HG02678 (cell line): ENCODE measurements at regions not wholly inside any gene's neighbourhood (a gene's known extent, or its start where the extent isn't known, plus 50 kb on each side); places are given as distances from the start of the nearest gene placed in this dataset.

ENCODE experiments used
- ATAC-seq: cut with Tn5 transposase; IDR thresholded peaks from one replicate; pipeline ENCODE4 v1.9.1; 2021; ENCODE audit warnings: mild to moderate bottlenecking, moderate library complexity; ENCODE audit not compliant: unreplicated experiment

DNA sequence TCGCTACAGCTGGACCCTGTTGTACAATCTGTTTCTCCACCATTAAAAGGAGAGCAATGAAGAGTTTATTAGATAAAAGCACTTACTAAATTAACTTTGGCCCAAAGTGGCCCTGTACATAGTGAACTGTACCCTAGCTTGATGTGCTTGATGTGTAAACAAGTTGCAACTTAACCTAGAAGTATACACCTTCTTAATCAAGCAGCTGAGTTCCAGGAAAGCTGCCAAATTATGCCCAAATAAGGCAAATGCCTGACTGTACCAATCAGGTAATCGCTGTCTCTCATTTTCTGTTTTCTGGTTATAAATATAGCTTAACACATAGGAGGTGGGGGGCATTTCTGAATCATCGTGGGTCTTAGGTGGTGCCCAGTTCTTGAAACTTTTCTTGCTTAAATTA lies 704.8 kb upstream of the CBLB start:
- no peak for ATAC-seq

DNA sequence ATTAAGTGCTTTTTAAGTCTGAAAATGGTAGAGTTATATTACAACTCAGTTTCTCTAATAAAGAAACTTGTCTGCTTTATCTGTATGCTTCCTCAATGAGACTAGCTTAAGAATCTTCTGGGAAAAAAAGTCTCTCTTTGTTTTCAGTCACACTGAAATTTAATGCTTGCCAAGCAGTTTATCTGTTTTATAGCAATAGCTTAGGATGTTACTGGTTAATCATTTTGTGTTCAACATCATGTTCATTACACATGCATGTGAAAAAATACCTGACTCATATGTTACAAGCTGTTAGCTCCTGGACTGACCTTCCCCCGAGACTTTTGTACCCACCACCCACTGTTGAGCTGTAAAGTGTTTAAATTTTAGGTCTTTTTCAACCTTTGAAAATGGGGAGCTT lies 706.2 kb upstream of the CBLB start:
- ATAC-seq: no peak

DNA sequence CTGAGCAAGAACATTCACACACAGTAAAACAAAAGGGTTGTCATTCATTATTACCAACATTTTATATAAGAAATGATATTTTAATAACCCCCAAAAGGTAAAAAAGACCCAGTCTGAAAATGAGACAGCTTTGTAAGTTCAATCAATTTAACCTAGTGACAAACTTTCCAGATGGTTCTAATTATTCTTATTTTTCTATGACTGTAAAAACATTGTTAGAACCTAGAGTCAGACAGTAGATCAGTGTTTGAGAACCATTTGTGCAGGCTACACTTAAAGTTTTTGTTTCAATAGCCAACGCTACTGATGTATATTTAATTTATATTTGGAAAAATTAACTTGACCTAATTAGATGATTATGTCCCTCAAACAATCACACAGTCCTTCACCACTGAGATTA lies 708.4 kb upstream of the CBLB start:
- ATAC-seq: no peak

DNA sequence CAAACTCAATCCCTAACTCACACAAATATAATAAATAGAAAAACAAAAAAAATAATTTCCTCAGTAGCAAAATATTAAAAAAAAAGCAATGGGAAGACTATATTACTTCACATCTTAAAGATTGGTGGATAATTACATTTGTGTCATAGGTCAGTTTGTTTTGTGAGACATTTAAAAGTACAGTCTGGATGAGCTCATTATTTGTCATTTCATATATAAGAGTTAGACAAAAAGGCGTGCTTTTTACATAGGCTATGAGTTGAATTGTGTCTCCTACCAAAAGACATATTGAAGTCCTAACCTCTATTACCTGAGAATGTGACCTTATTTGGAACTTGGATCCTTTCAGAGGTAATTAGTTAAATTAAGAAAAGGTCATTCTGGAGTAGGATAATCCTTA lies 710.1 kb upstream of the CBLB start:
- ATAC-seq: no peak

DNA sequence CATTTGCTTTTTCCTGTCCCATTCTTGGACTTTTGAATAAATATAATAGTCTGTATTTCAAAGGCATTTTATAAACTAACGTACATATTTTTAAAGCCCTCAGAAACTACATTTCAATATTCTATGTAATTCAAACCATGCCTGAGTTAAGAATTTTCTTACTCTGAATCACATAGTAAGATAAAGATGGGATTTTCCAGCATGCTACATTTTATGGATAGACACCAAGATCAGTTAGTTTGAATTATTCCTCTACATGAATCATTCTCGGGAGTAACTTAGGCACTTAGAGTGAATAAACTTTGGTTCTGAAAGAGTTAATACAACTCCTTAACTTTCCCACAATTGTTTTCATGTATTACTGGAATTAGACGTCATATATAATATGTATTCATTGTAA lies 713.3 kb upstream of the CBLB start:
- ATAC-seq: no peak

DNA sequence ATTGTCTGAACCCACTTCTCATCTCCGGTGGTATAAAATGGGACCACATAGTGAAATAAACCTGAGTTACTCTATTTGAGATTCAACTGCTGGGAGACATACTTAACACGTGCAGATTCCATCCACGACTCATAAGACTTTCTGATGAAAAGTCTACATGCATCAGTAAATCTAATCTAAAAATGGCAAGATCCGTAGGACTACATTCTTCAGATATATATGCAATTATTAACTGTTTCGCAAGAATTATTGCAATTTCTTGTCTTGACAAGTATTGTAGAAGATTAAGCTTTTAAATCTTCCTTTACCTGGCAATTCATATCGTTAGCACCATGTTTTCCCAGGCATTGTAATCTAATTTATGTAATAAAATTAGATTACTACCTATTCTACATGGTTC lies 718.7 kb upstream of the CBLB start:
- ATAC-seq: no peak

DNA sequence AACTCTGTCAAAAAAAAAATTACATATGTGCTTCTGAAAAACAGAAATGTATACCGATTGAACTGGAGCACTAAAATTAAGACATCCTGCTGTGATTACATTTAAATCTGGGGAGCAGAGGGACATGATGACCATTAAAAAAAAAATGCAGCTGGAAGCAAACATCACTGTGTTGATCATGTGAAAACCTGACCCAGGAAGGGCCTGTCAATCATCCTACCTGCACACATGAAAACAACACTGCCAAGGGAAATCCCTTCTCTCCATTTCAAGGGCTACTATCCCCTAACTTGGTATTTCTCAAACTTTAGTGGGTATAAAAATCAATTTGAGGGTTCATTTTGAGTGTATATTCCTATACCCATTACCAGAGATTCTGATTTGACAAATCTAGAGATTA lies 719.9 kb upstream of the CBLB start:
- ATAC-seq: no peak

DNA sequence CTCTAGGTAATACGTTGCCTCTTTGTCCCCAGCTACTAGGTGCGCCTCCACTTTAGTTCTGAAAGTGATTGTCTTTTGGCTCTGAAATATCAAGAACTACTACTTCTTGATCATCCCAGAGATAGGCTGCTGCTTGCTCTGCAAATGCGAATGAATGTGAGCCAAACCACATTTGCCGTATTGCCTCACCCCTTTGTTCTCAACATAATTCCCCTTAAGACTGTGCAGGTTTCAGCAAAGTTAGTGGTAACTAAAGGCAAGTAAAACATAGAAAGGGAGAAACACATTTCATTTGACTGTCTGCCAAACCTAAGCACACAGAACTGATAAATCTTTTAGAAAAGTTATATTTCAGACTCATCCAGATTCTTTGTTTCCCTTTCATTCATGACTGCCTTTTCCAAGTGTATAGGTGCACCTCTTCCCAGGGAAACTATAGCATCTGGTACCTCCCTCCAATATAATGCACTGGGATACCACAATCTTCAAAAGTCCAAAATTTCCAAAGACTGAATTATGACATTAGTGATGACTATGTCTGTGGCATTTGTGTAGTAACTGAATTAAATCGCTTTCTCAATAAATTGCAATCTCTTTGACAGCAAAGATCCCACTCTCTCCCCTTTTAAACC lies 720.6 kb upstream of the CBLB start:
- ATAC-seq: no peak

DNA sequence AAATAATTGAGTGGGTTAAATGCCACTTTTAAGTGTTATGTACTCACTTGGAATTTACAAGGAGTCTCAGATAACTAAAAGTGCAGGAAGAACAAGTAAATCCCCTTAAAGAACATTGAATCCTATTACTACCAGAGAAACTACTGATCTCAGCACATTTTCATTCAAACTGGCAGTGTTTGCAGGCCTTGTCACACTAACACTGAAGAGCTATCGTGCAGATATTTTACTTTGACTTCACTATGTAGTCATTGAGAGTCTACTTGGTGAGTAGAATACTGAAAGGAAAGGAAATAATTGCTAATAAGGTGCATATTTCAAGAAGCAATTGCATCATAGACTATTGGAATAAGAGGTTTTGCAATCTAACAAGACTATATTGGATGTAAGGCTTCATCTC lies 721.4 kb upstream of the CBLB start:
- no peak for ATAC-seq

DNA sequence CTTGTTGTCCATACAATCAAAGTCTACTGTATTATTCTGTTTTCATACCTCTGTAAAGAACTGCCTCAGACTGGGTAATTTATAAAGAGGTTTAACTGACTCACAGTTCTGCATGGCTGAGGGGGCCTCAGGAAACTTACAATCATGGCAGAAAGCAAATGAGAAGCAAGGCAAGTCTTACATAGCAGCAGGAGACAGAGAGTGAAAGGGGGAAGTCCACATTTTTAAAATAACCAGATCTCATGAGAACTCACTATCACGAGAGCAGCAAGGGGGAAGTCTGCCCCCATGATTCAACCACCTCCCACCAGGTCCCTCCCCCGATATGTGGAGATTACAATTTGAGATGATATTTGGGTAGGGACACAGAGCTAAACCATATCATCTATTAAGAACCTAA lies 724.6 kb upstream of the CBLB start:
- ATAC-seq: no peak

DNA sequence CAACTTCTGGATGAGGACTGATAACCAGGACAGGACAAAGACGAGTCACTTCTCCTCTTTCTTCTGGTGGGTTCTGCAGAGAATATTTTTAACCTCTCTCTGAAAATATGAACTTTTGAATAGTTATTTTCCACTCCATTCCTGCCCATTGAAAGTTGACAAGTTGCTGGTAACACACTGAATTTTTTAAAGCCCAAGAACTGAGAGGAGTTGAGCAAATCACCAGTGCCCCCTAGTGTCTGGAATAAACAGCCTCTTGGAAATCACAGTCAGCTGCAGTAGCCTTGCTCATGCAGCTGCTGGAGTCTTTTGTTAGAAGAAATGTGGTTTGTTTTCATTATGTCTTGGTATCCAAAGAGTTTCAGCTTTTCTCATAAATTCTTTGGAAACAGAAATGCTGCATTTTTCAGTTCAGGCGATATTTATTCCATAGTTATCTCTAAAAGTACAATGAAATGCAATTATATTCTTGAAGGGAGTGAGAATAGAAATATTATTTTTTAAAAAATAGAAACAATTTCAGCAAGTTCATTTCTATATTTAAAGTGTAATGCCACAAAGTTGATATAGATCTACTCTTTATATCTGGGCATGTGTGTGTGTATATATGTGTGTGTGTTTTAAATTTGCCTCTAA lies 741.0 kb upstream of the CBLB start:
- peak; percentile 84 for ATAC-seq

DNA sequence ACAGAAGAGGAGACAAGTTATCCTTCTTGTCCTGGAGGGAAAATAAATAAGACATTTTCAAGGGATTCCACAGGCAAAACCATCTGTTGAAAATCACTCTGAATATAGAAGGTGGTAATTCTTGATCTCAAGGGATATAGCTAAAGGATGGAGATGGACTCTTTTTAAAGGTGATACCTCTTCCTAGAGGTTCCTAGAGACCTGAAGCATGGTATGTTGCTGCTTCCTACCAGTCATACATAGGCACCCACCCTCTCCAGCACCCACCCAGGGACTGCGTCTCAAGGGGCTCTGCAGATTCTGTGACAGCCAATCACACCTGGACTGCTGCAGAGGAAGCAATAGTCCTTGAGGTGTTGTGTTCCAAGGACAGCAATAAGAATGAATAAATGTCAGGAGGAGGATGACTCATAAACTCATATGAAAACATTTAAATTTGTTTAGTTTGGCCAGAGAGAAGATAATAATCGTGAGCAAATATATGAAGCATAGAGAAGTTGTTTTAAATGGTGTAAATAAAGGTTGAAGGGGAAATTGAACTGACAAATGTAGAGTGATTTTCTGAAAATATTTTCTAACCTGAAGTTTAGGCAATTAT lies 741.6 kb upstream of the CBLB start:
- no peak for ATAC-seq

DNA sequence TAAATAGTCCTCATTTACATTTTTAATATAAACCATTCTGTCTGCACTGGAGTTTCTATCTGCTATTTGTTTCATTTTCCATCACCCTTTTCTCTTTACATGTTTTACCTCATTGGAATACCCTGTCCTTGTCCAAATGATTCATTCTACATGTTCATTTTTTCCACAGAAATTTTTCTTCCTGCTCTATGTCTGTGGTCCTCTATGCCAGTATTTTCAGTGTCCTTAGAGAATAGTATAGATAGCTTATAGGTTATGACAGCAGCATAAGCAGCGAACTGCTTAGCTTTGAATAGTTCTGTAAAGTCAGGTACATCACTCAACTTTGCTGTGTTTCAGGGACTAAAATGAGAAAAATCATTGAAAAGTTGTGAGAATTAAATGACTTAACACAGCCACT lies 742.3 kb upstream of the CBLB start:
- no peak for ATAC-seq

DNA sequence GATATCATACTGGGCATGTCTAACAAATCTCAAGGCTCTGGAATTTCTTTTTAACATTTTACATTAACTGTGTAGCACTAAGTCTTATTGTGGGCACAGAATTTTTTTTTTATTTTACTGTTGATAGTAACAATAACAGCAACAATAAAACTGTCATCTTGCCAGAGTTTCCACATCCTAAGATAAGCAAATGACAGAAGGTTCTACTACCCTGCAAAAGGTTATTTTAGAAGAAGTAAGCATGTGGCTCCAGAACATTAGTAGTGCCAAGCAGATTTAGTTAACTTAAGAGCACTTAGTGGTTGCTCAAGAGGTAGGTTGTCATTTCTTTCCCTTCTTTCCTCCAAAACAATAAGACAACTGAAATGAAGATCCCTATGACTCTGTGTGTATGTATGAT lies 743.0 kb upstream of the CBLB start:
- no peak for ATAC-seq

DNA sequence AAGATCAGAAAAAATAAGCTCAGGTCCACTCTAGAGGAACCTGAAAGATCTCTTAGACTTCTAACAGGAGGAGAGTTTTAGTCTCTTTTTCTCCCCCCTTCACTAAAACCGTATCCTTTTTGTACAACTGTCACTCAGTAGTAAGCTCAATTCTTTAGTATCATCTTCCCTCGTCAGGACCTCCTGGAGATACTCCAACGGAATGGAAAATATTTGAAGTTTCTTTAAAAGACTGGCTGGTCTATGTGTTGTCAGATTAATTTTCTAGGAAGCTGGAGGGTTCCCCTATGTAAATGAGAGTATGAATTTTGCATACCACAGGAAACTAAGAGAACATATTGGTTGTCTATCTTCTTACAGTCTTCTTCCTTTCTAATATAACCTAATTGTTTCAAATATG lies 747.7 kb upstream of the CBLB start:
- no peak for ATAC-seq

DNA sequence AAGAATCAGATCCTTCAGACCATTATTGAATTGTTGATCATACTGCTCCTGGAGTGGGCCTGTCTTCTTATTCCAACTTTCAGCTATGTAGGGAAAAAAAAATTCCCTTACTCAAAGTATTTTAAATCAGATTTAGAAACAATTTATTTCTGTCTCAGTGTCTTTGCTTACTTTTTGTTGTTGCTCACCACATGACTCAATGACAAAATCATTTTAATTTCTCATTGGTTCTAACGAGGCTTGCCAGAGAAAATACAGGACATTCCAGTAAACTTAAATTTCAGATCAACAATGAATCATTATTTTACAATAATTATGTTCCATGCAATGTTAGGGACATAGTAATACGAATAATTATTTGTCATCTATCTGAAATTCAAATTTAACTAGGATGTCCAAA lies 748.5 kb upstream of the CBLB start:
- ATAC-seq: no peak

DNA sequence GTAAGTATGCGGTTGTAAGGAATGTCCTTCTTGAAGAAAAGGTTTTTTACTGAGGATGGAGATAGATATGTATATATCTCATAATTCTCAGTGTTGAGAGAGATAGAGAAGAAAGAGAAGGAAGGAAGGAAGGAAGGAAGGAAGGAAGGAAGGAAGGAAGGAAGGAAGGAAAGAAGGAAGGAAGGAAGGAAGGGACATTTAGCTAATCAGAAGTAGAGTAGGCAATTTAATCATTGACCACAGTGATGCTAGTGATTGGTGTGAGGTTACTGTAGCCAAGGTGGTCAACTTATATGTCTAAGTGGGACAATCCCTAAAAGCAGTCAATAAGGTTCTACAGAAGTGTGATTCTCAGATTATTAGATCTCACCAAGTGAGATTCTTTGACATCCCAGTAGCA lies 751.8 kb upstream of the CBLB start:
- no peak for ATAC-seq

DNA sequence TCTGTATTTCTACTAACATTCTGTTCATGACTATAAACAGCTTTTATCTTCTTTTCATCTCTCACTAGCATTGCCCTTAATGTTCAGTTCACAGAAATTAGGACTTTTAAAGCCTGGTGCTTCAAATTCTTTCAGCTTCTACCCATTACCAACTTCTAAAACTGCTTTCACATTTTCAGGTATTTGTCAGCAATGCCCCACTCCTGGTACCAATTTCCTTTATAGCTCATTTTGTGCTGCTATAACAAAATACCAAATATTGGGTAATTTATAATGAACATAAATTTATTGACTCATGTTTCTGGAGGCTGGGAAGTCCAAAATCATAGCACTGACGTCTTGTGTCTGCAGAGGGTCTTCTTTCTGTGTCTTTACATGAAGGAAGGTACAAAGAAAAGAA lies 753.1 kb upstream of the CCDC54 start:
- no peak for ATAC-seq

DNA sequence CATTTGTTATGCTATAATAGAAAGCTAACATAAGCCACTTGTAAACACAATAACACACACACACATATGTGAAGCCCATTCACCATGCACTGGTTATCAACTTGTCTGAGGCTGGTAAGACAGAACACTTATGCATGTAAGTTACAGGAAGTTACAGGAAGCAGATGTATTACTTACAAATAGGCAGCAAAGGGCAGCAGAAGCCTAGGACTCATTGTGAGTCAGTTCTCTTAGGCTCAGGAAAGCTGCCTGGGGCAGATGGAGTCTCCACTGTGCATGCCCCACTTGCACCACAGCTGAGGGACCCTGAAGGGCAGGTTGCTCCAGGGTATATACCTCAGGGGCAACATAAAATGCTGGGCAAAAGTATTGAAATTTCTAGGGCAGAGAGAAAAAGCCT lies 748.8 kb upstream of the CCDC54 start:
- ATAC-seq: no peak

DNA sequence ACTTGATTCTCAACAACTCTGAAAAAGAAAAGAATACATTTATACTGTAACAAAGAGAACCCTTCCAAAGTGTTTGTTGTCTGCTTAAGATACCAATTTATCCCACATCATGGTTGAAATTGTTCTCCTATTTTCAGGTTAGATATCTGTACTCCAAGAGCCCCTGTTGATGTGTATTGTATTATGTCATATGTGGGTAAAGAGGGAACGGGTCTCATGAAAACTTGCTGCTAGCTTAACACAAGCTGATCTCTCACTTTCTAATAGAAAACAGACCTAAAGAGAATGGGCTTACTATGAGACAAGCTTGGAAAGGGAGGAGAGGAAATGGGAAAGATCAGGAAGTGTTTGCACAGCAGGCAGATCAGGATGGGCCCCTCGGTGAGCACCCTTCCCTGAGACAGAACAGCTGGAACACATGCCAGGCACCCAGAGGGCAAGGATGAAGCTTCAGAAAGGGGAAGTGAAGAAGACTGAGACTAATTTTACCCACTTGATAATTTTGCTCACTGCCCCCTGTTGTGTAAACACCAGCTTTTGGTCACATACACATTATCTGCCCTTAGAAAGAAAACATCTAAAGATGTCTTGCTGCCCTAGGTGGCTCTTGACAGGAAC lies 747.9 kb upstream of the CCDC54 start:
- ATAC-seq: peak; percentile 84

DNA sequence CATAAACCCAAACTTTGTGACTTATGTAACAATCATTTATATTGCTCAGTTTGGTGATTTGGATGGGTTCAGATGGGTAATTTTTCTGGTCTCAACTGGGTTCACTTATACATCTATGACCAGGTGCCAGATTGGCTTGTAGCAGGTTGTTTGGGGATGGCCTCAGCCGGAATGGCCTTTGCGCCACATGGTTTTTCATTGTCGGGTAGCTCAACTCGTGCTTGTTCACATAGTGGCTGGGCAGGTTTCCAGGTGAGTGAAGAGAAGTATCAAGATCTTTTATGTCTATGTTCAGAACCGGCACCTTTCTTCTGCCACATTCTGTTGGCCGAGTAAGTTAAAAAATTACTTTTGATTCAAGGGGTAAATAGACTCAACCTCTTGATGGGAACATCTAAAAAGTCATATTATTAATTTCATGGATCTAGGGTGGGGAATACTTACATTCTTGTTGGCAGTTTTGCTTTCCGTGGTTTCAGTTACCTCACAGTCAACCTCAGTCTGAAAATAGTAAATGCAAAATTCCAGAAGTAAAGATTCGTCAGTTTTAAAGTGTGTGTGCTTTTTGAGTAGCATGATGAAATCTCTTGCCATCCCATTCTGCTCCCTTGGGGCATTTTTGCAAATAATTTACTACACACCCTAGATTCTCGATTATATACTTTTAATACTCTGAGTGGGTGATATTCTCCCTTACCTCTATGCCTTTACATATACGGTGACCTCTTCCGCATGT lies 745.7 kb upstream of the CCDC54 start:
- ATAC-seq: no peak

DNA sequence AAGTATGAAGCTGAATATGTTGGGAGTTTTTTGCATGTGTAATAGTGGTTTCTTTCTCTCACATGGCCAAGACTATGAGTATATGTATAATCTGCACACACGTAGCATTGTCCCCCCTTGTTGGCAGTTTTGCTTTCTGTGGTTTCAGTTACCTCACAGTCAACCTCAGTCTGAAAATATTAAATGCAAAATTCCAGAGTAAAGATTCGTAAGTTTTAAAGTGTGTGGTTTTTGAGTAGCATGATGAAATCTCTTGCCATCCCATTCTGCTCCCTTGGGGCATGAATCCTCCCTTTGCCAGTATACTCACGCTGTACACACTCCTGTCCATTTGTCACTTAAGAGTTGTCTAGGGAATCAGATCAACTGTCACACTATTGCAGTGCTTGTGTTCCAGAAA lies 742.0 kb upstream of the CCDC54 start:
- ATAC-seq: peak; percentile 73
